Erythroblast (primary cell): ENCODE measurements at regions not wholly inside any gene's neighbourhood (a gene's known extent, or its start where the extent isn't known, plus 50 kb on each side); places are given as distances from the start of the nearest gene placed in this dataset.

ENCODE experiments used
- GATA1 ChIP-seq: IDR thresholded peaks from 2 replicates; pipeline ENCODE4 v1.6.1; 2011; ENCODE audit warnings: low read depth, mild to moderate bottlenecking, control low read depth, low read length, moderate library complexity
- POLR2A ChIP-seq: IDR thresholded peaks from 2 replicates; pipeline ENCODE4 v1.6.1; 2011; ENCODE audit warnings: mild to moderate bottlenecking, low read length

DNA sequence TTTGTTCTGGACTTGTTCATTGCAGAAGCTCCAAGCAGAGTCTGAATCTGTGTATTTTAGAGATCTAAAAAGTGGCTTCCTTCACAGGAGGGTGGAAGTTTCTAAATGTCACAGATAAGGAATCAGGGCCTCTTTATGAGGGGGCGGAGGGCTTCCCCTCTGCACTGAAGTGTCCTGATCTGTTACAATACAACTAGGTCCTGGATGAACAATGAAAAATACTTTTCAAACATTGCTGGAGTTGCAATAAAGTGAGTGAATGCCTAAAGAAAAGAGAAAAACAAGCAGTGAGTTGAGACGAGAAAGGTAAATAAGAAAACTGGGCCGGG lies 179.3 kb upstream of the HDAC4 start:
- TF ChIP-seq POLR2A, result no peak
- no peak for TF ChIP-seq GATA1
